Pancreas (tissue), 10 donors: ENCODE measurements at regions not wholly inside any gene's neighbourhood (a gene's known extent, or its start where the extent isn't known, plus 50 kb on each side); places are given as distances from the start of the nearest gene placed in this dataset.

Experiments used
- ATAC-seq, 4 donors: fragments of 200-7000 bp; cut with Tn5 transposase; one replicate each; pipeline versions ENCODE4 v1.8.0 to v1.9.1; 2020; ENCODE audit warnings: mild to moderate bottlenecking in 4 of 4, moderate library complexity in 4 of 4
- DNase-seq, 6 donors: peaks; one replicate each; pipeline ENCODE4 v3.0.0-alpha.2; 2020
- FAIRE-seq: peaks from 2 replicates; lab custom pipeline; 2012; peaks lifted over from hg19 to GRCh38; lab: Jason Lieb, UNC
- H3K27ac ChIP-seq, 4 donors: fragments of 200-600 bp; sonication (generic); 1 replicate in 3 of 4; 2 replicates in 1 of 4; pipeline versions ENCODE4 v1.5.0 to v1.8.0; 2020
- H3K27me3 ChIP-seq, 4 donors: fragments of 200-600 bp; one replicate each; pipeline ENCODE4 v1.8.0; 2021
- H3K36me3 ChIP-seq, 3 donors: fragments of 200-600 bp; sonication (generic) in 1 of 3; one replicate each; pipeline versions ENCODE4 v1.5.0 to v1.8.0; 2020 to 2021
- H3K4me1 ChIP-seq, 3 donors: fragments of 200-600 bp; one replicate each; pipeline ENCODE4 v1.8.0; 2021
- H3K4me3 ChIP-seq, 4 donors: fragments of 200-600 bp; sonication (generic) in 2 of 4; one replicate each; pipeline versions ENCODE4 v1.5.0 to v1.8.0; 2020 to 2021
- H3K9me3 ChIP-seq, 4 donors: fragments of 200-600 bp; one replicate each; pipeline ENCODE4 v1.8.0; 2021
- CTCF ChIP-seq, 4 donors: fragments of 200-600 bp; sonication (generic) in 3 of 4; IDR thresholded peaks; one replicate each; pipeline versions ENCODE4 v1.5.0 to v1.8.0; 2021; ENCODE audit warnings: antibody characterized with exemption in 4 of 4
- WGBS, 2 donors: extraction: QIAGEN DNeasy Blood & Tissue Kit; methylation state at CpG; one replicate each; pipeline ENCODE4 v1.1.7; 2013; 5-methylcytosine and 5-hydroxymethylcytosine counted together
- intact Hi-C, 3 donors: fragments of 100-400 bp; cut with DNase I; formaldehyde crosslinking; loops; one replicate each; pipeline versions ENCODE4 v1.11.1 to v1.14.2; 2022
- donor health status: healthy with polysubstance abuse.
- donor health status: DM: no; HTN: no; CAD: no; lungs with moderate emphysema.
- donor health status: DM: no; HTN: no; CAD: no.
- donor health status: control.
- donor health status: control.
- donor health status: Bipolar disorder and iron deficiency.
- donor health status: DM: yes; HTN: yes; CAD: no.
- donor health status: DM: no; HTN: no; CAD: no.
- donor health status: DM: no; HTN: no; CAD: no.
- donor health status: DM: yes; HTN: yes; CAD: no.

GRCh38 chr5:160960592-160960991, 108.6 kb upstream of the ATP10B start:
- 30 to 33% methylated on average over 2 of the region's 2 CpGs for WGBS, 2 donors
- no peak for DNase-seq
- Histone ChIP-seq H3K27me3 (no peaks in the 10 kb centered on the region), H3K4me3 (no peak overlapping the region), H3K27ac (peak overlapping the region in 1 of 4 donors; percentile 2), H3K9me3 (no peaks in the 10 kb centered on the region), H3K4me1 (peaks cover 10 to 25% (median 22%) of the 10 kb centered on the region in 3 donors), H3K36me3 (no peaks in the 10 kb centered on the region)
- FAIRE-seq: no peak
- intact Hi-C loops: no loop called here
- no peak for TF ChIP-seq CTCF (IDR thresholded peaks at IDR 0.05)
- ATAC-seq: peak; percentile 41 to 65 (median 50)

- 13 to 20% methylated on average over 2 of the region's 2 CpGs for WGBS, 2 donors
- FAIRE-seq (no peak), ATAC-seq (peak; percentile 90 to 93 (median 92)), DNase-seq (peak; percentile 74 to 88 (median 84))
- Histone ChIP-seq H3K4me1 (peaks cover 10 to 25% (median 22%) of the 10 kb centered on the region in 3 donors), H3K4me3 (no peak overlapping the region), H3K9me3 (no peaks in the 10 kb centered on the region), H3K36me3 (no peaks in the 10 kb centered on the region), H3K27me3 (no peaks in the 10 kb centered on the region), H3K27ac (no peak overlapping the region)
- intact Hi-C loops: no loop called here
- no peak for TF ChIP-seq CTCF (IDR thresholded peaks at IDR 0.05)
Measured at GRCh38 chr5:160959804-160960203, 107.8 kb upstream of the ATP10B start.

- intact Hi-C loops: no loop called here
- DNase-seq: no peak
- FAIRE-seq: no peak
- Histone ChIP-seq H3K4me3 (no peak overlapping the region), H3K9me3 (no peaks in the 10 kb centered on the region), H3K27ac (no peak overlapping the region), H3K36me3 (no peaks in the 10 kb centered on the region), H3K27me3 (no peaks in the 10 kb centered on the region), H3K4me1 (peaks cover 10 to 25% (median 22%) of the 10 kb centered on the region in 3 donors)
- no peak for TF ChIP-seq CTCF (IDR thresholded peaks at IDR 0.05)
- no peak for ATAC-seq
- 57 to 76% methylated on average over 1 of the region's 1 CpG for WGBS, 2 donors
Measured at GRCh38 chr5:160957312-160957861, 105.4 kb upstream of the ATP10B start.

- H3K27me3 ChIP-seq: no peaks in the 10 kb centered on the region
- H3K4me1 ChIP-seq: peaks cover 6 to 12% (median 12%) of the 10 kb centered on the region in 3 donors
- DNase-seq (no peak), ATAC-seq (no peak), FAIRE-seq (no peak)
- H3K27ac ChIP-seq: no peak overlapping the region
- no peak overlapping the region for H3K4me3 ChIP-seq
- WGBS, 2 donors: 72 to 84% methylated on average over 1 of the region's 1 CpG
- H3K9me3 ChIP-seq: no peaks in the 10 kb centered on the region
- no peak for TF ChIP-seq CTCF (IDR thresholded peaks at IDR 0.05)
- H3K36me3 ChIP-seq: no peaks in the 10 kb centered on the region
- intact Hi-C loops: no loop called here
Measured at GRCh38 chr5:160956051-160956450, 104.0 kb upstream of the ATP10B start.

- Histone ChIP-seq H3K4me1 (no peaks in the 10 kb centered on the region), H3K27me3 (no peaks in the 10 kb centered on the region), H3K9me3 (no peaks in the 10 kb centered on the region), H3K27ac (no peak overlapping the region), H3K4me3 (no peak overlapping the region), H3K36me3 (no peaks in the 10 kb centered on the region)
- no peak for TF ChIP-seq CTCF (IDR thresholded peaks at IDR 0.05)
- 55 to 62% methylated on average over 2 of the region's 2 CpGs for WGBS, 2 donors
- no peak for FAIRE-seq
- no peak for ATAC-seq
- no peak for DNase-seq
- intact Hi-C loops: no loop called here
Measured at GRCh38 chr5:160950311-160950710, 98.3 kb upstream of the ATP10B start.
